Erythroblast (primary cell): ENCODE measurements at regions not wholly inside any gene's neighbourhood (a gene's known extent, or its start where the extent isn't known, plus 50 kb on each side); places are given as distances from the start of the nearest gene placed in this dataset.
"Not testable (repeated sequence)": the region's sequence is repeated elsewhere in the genome, so short reads cannot be mapped to it uniquely, and the experiment has no call there.

Experiments
- DNase-seq, 2 experiments: peaks; one replicate each; lab custom pipeline; 2025; lab: John Stamatoyannopoulos, UW
- GATA1 ChIP-seq: IDR thresholded peaks from 2 replicates; pipeline ENCODE4 v1.6.1; 2011; ENCODE audit warnings: low read depth, mild to moderate bottlenecking, control low read depth, low read length, moderate library complexity
- POLR2A ChIP-seq: IDR thresholded peaks from 2 replicates; pipeline ENCODE4 v1.6.1; 2011; ENCODE audit warnings: mild to moderate bottlenecking, low read length

- DNase-seq: no peak
- no peak for TF ChIP-seq POLR2A
- no peak for TF ChIP-seq GATA1
These were observed 116.3 kb upstream of the OLIG2 start for GRCh38 chr21:32909393-32909792.

DNA sequence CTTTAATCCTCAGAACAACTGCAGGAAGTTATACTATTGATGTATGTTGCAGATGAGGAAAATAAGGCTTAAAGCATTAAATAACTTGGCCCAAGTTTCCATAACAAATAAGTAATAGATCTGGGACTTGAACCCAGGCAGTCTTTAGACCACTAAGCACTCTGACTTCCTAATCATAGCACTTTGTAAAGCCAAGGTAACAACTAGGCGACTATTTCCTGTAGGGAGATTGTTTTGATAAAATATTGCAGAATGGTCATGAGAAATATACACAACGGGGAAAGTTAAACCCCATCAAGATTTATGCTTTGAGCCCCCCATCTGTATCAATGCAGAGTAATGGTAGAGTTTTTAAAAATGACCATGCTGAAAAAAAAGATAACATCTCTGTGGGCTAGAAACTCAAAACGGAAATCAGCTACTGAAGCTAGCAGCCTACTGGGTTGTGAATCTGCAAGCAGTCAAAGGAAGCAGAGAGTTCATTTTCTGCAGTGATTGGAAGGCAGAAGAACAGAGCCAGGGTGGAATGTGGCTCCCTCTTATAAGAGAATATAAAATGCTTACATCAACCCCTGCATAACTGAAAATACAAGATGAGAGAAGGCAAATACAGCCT, 111.2 kb upstream of the OLIG2 start:
- DNase-seq: no peak
- TF ChIP-seq GATA1 (no peak), POLR2A (no peak)

GRCh38 chr21:32915099-32915498, 110.6 kb upstream of the OLIG2 start:
- DNase-seq: no peak
- TF ChIP-seq POLR2A (no peak), GATA1 (no peak)

DNA sequence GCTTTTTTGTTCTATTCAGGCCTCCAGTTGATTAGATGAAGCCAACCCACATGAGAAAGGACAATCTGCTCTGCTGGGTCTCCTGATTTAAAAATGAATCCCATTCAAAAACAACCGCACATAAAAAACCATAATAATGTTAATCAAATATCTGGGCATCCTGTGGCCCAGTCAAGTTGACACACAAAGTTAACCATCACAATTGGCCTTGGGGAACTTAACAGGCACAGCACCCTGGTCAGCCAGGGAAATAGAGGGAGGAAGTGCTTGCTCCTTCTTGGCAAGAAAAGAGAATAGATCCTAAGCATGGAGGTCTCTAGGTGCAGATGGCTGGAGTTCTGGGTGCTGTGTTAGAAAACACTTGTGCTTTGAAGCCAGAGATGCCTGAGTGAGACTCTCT, 109.6 kb upstream of the OLIG2 start:
- no peak for DNase-seq
- TF ChIP-seq POLR2A: no peak
- TF ChIP-seq GATA1: no peak

- no peak for TF ChIP-seq POLR2A
- TF ChIP-seq GATA1: no peak
- DNase-seq: no peak
These were observed 109.1 kb upstream of the OLIG2 start for GRCh38 chr21:32916522-32917099.

- DNase-seq: no peak
- no peak for TF ChIP-seq GATA1
- no peak for TF ChIP-seq POLR2A
These were observed 108.2 kb upstream of the OLIG2 start for GRCh38 chr21:32917362-32918135.

DNA sequence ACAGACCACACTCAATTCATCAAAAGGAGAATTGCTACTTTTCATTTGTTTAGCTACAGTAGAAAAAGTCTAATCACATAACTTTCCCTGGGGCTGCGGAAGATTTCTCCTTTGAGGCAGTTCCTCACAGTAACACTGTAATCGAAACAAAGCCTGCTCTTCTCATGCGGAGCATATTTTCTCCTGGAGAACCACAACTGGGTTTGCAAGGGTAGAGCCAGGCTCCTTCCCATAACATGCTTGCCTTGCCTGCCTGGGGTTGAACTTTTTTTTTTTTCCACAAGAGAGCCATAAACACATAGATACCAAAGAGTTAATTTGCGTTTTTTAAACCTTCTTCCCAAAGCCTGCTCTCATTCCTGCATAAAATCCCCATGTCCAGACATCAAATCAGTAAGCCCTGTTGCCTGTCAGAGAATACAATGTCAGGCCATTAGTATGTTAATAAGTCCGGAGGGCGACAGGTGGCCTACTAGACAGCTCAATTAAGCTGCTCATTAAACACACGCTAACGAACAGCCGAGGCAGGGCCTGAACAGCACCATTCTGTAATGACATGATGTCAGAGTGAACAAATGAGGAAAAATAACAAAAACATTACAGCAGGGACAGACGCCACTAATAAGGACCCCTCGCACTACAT, 107.1 kb upstream of the OLIG2 start:
- no peak for DNase-seq
- no peak for TF ChIP-seq GATA1
- no peak for TF ChIP-seq POLR2A

DNA sequence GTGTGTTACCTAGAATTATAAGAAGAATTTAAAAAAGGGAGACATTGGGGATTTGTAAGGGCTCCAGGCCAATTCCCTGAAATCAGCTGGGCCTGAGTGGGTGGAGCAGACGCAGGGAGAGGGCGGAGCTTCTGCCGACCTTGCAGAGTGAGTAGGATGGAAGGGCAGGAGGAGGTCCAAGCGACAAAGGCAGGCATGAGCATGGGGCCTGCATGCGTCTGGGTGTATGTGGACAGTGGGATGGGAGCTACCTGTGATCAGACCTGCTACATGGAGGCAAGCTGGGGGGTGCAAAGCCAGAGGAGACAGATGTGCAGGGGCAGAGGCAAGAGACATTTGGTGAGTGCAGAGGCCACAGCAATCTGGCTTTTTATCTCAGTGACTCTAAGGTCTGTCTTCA, 105.3 kb upstream of the OLIG2 start:
- DNase-seq: no peak
- TF ChIP-seq POLR2A (no peak), GATA1 (no peak)

GRCh38 chr21:32921632-32922230, 104.0 kb upstream of the OLIG2 start:
- TF ChIP-seq POLR2A: no peak
- TF ChIP-seq GATA1: no peak
- DNase-seq: peak; percentile 45 to 72

GRCh38 chr21:32925098-32925497, 100.6 kb upstream of the OLIG2 start:
- TF ChIP-seq POLR2A (no peak), GATA1 (no peak)
- no peak for DNase-seq

- DNase-seq: no peak
- TF ChIP-seq POLR2A (no peak), GATA1 (no peak)
These were observed 96.1 kb upstream of the OLIG2 start for GRCh38 chr21:32929633-32930038.

DNA sequence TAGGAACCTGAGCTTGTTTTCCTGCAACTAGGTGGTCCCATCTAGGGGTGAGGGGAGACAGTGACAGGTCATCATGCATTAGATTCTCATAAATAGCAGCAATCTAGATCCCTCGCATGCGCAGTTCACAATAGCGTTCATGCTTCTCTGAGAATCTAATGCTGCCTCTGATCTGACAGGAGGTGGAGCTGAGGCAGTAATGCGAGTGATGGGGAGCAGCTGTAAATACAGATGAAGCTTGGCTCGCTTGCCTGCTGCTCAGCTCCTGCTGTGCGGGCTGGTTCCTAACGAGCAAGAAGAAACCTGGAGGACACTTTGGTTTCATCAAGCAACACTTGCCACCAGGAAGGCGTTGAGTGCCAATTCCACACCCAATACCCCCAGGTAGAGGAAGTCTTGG, 95.1 kb upstream of the OLIG2 start:
- no peak for DNase-seq
- no peak for TF ChIP-seq GATA1

- DNase-seq: not testable (repeated sequence)
These were observed 91.7 kb upstream of the OLIG2 start for GRCh38 chr21:32934068-32934467.

GRCh38 chr21:32934829-32935228, 90.9 kb upstream of the OLIG2 start:
- TF ChIP-seq GATA1 (no peak), POLR2A (no peak)
- DNase-seq: no peak
